Suprapubic skin (tissue), 4 donors: ENCODE measurements at regions not wholly inside any gene's neighbourhood (a gene's known extent, or its start where the extent isn't known, plus 50 kb on each side); places are given as distances from the start of the nearest gene placed in this dataset.

Source experiments
- DNase-seq, 2 donors: peaks; one replicate each; pipeline ENCODE4 v3.0.0-alpha.2; 2019; ENCODE audit warnings: low spot score in 2 of 2
- H3K27ac ChIP-seq: fragments of 200-600 bp; sonication (generic); one replicate; pipeline ENCODE4 v1.5.1; 2019
- H3K27me3 ChIP-seq: fragments of 200-600 bp; sonication (generic); one replicate; pipeline ENCODE4 v1.5.1; 2019
- H3K36me3 ChIP-seq: fragments of 200-600 bp; sonication (generic); one replicate; pipeline ENCODE4 v1.5.1; 2019
- H3K4me1 ChIP-seq: fragments of 200-600 bp; sonication (generic); one replicate; pipeline ENCODE4 v1.5.1; 2019
- H3K4me3 ChIP-seq: fragments of 200-600 bp; sonication (generic); one replicate; pipeline ENCODE4 v1.5.1; 2019; ENCODE audit warnings: mild to moderate bottlenecking
- H3K9me3 ChIP-seq: fragments of 200-600 bp; sonication (generic); one replicate; pipeline ENCODE4 v1.5.1; 2019
- CTCF ChIP-seq, 2 donors: fragments of 200-600 bp in 1 of 2; fragments of 450-650 bp in 1 of 2; sonication (generic) in 1 of 2; IDR thresholded peaks; one replicate each; pipeline ENCODE4 v1.5.1; 2016 to 2019; ENCODE audit warnings: antibody characterized with exemption in 2 of 2, mild to moderate bottlenecking in 1 of 2, moderate library complexity in 1 of 2
- EP300 ChIP-seq: sonication (generic); formaldehyde crosslinking; IDR thresholded peaks from one replicate; pipeline ENCODE4 v1.6.1; 2017; ENCODE audit warnings: antibody characterized with exemption
- POLR2A ChIP-seq, 2 donors: fragments of 450-650 bp; IDR thresholded peaks; one replicate each; pipeline ENCODE4 v1.6.1; 2017; ENCODE audit warnings: antibody characterized with exemption in 2 of 2, mild to moderate bottlenecking in 2 of 2, moderate library complexity in 2 of 2
- POLR2AphosphoS5 ChIP-seq, 3 donors: sonication (generic); formaldehyde crosslinking; IDR thresholded peaks; one replicate each; pipeline ENCODE4 v1.6.1; 2017; ENCODE audit warnings: antibody characterized with exemption in 3 of 3
- WGBS: methylation state at CpG from one replicate; pipeline ENCODE4 v1.1.5; 2018; 5-methylcytosine and 5-hydroxymethylcytosine counted together

- no peak overlapping the region for H3K27ac ChIP-seq
Observed at GRCh38 chr1:221078260-221078965, 199.2 kb downstream of the HLX start.

GRCh38 chr1:221083902-221084301 lies 204.7 kb downstream of the HLX start:
- Histone ChIP-seq H3K36me3 (no peaks in the 10 kb centered on the region), H3K27me3 (no peaks in the 10 kb centered on the region), H3K9me3 (no peaks in the 10 kb centered on the region), H3K4me3 (no peak overlapping the region), H3K4me1 (no peaks in the 10 kb centered on the region), H3K27ac (no peak overlapping the region)
- no peak for DNase-seq
- TF ChIP-seq POLR2A (IDR thresholded peaks at IDR 0.05) (no peak), EP300 (no peak), CTCF (IDR thresholded peaks at IDR 0.05) (no peak), POLR2AphosphoS5 (IDR thresholded peaks at IDR 0.05) (no peak)
- WGBS, result 97% methylated on average over 1 of the region's 1 CpG

More at GRCh38 chr1:221078260-221078965, 199.2 kb downstream of the HLX start:
- TF ChIP-seq CTCF (IDR thresholded peaks at IDR 0.05), result no peak
- TF ChIP-seq POLR2A (IDR thresholded peaks at IDR 0.05), result no peak
- H3K4me1 ChIP-seq, result no peaks in the 10 kb centered on the region
- no peak for DNase-seq
- H3K27me3 ChIP-seq, result no peaks in the 10 kb centered on the region
- no peaks in the 10 kb centered on the region for H3K9me3 ChIP-seq
- H3K4me3 ChIP-seq, result no peak overlapping the region
- H3K36me3 ChIP-seq, result no peaks in the 10 kb centered on the region
- WGBS, result 63% methylated on average over 1 of the region's 1 CpG

GRCh38 chr1:221084681-221085080 lies 205.4 kb downstream of the HLX start:
- H3K4me3 ChIP-seq, result no peak overlapping the region
- no peak overlapping the region for H3K27ac ChIP-seq
- TF ChIP-seq CTCF (IDR thresholded peaks at IDR 0.05), result no peak
- H3K36me3 ChIP-seq, result no peaks in the 10 kb centered on the region
- DNase-seq, result no peak
- WGBS, result 83% methylated on average over 4 of the region's 4 CpGs
- no peaks in the 10 kb centered on the region for H3K27me3 ChIP-seq
- H3K9me3 ChIP-seq, result no peaks in the 10 kb centered on the region
- H3K4me1 ChIP-seq, result no peaks in the 10 kb centered on the region

GRCh38 chr1:221085701-221086375 lies 206.6 kb downstream of the HLX start:
- Histone ChIP-seq H3K4me3 (no peak overlapping the region), H3K9me3 (no peaks in the 10 kb centered on the region), H3K4me1 (no peaks in the 10 kb centered on the region), H3K27me3 (no peaks in the 10 kb centered on the region), H3K27ac (no peak overlapping the region), H3K36me3 (no peaks in the 10 kb centered on the region)
- WGBS, result 37% methylated on average over 2 of the region's 2 CpGs
- TF ChIP-seq POLR2AphosphoS5 (IDR thresholded peaks at IDR 0.05) (peak in 1 of 3 donors; percentile 45), POLR2A (IDR thresholded peaks at IDR 0.05) (no peak)
- DNase-seq, result no peak

GRCh38 chr1:221087919-221088318 lies 208.7 kb downstream of the HLX start:
- WGBS, result 76% methylated on average over 2 of the region's 2 CpGs
- Histone ChIP-seq H3K27ac (no peak overlapping the region), H3K4me1 (no peaks in the 10 kb centered on the region), H3K9me3 (no peaks in the 10 kb centered on the region), H3K4me3 (no peak overlapping the region), H3K36me3 (no peaks in the 10 kb centered on the region), H3K27me3 (no peaks in the 10 kb centered on the region)
- TF ChIP-seq POLR2AphosphoS5 (IDR thresholded peaks at IDR 0.05) (no peak), POLR2A (IDR thresholded peaks at IDR 0.05) (no peak), CTCF (IDR thresholded peaks at IDR 0.05) (no peak), EP300 (no peak)
- no peak for DNase-seq
